ENCODE measurements at regions not wholly inside any gene's neighbourhood (a gene's known extent, or its start where the extent isn't known, plus 50 kb on each side); places are given as distances from the start of the nearest gene placed in this dataset.

- ATAC-seq (no peak), DNase-seq (ENCODE audit: low read depth, low spot score) (no peak)
- Histone ChIP-seq H3K36me3 (ENCODE audit: control insufficient read depth in 1 of 2, insufficient read depth in 2 of 2, low read length in 2 of 2) (no peaks in the 10 kb centered on the region), H3K27ac (ENCODE audit: low read depth, low read length) (no peak overlapping the region), H3K4me1 (ENCODE audit: control insufficient read depth in 1 of 2, insufficient read depth in 2 of 2, low read length in 2 of 2) (no peaks in the 10 kb centered on the region), H3K9ac (ENCODE audit: low read length) (no peak overlapping the region), H3K9me3 (ENCODE audit: control insufficient read depth in 1 of 2, insufficient read depth in 1 of 2, low read depth in 1 of 2, low read length in 2 of 2) (no peaks in the 10 kb centered on the region; a peak in 1 of 4 replicates), H3K79me2 (ENCODE audit: insufficient read depth, low read length) (no peaks in the 10 kb centered on the region), H3K4me3 (replicated peaks in 1 of 2; ENCODE audit: low read depth in 1 of 2, low read length in 2 of 2) (no peak overlapping the region), H2AFZ (ENCODE audit: low read depth, low read length, poor library complexity, severe bottlenecking) (no peak overlapping the region), H3K9me2 (ENCODE audit: insufficient read depth) (no peaks in the 10 kb centered on the region), H3K4me2 (ENCODE audit: low read length) (no peak overlapping the region), H4K20me1 (ENCODE audit: insufficient read depth) (no peaks in the 10 kb centered on the region), H3K27me3 (ENCODE audit: insufficient read depth, low read length) (no peaks in the 10 kb centered on the region)
- ChIA-PET RAD21 (ENCODE audit: low non-redundant PET in 1 of 2, low total read pairs in 2 of 2, uncharacterized antibody in 2 of 2, unreplicated experiment in 2 of 2) (no interaction called here), CTCF (no interaction called here), POLR2A (no interaction called here)
- TF ChIP-seq EGR1 (IDR thresholded peaks at IDR 0.05; ENCODE audit: low read depth) (no peak), ELF1 (IDR thresholded peaks at IDR 0.05; ENCODE audit: borderline replicate concordance, low read depth) (no peak), SRF (IDR thresholded peaks at IDR 0.05; ENCODE audit: low read depth) (no peak), MAX (IDR thresholded peaks at IDR 0.05) (no peak), ZNF274 (IDR thresholded peaks at IDR 0.05; ENCODE audit: low read depth, low read length) (no peak), RAD21 (IDR thresholded peaks at IDR 0.05; ENCODE audit: low read depth) (no peak), SIN3A (IDR thresholded peaks at IDR 0.05; ENCODE audit: low read depth) (no peak), EZH2phosphoT487 (IDR thresholded peaks at IDR 0.05; ENCODE audit: borderline replicate concordance) (no peak), CBX3 (IDR thresholded peaks at IDR 0.05; ENCODE audit: low read depth) (no peak), POLR2AphosphoS5 (IDR thresholded peaks at IDR 0.05; ENCODE audit: low read depth, low read length) (no peak), REST (IDR thresholded peaks at IDR 0.05; ENCODE audit: low read depth) (no peak)
- BruUV-seq (replicated peaks) = no TSS peak
- intact Hi-C loops (cut with micrococcal nuclease) = no loop called here
These were observed 366.8 kb upstream of the MIS18BP1 start for GRCh38 chr14:45619831-45620230.
